ENCODE measurements at regions not wholly inside any gene's neighbourhood (a gene's known extent, or its start where the extent isn't known, plus 50 kb on each side); places are given as distances from the start of the nearest gene placed in this dataset.
"Not testable (repeated sequence)": the region's sequence is repeated elsewhere in the genome, so short reads cannot be mapped to it uniquely, and the experiment has no call there.

DNA sequence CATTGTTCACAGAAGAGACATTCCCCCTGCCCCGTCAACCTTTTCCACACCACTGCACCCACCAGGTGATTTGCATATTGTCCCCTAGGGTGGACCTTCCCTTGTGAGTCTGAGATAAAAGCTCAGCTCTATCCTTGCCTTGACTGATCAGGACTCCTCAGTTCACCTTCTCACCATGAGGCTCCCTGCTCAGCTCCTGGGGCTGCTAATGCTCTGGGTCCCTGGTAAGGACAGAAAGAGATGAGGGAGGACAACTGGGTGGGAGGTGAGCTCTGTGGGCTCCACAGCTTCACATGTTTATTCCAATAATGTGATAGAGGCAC lies 1160.1 kb downstream of the RPIA start:
- no TSS peak for BruUV-seq (replicated peaks)
- intact Hi-C loops (cut with micrococcal nuclease; ENCODE audit: unreplicated experiment) = no loop called here
- H3K4me1 ChIP-seq (ENCODE audit: insufficient read depth, low read length, poor library complexity, severe bottlenecking) = peaks cover 9% of the 10 kb centered on the region
- no peaks in the 10 kb centered on the region for H3K9me3 ChIP-seq (ENCODE audit: low read length)
- H3K27ac ChIP-seq (ENCODE audit: low read depth, low read length, poor library complexity, severe bottlenecking) = no peak overlapping the region
- no peaks in the 10 kb centered on the region for H4K20me1 ChIP-seq (ENCODE audit: insufficient read depth, low read length)
- peak; percentile 37 for DNase-seq (ENCODE audit: low spot score)
- H2AFZ ChIP-seq (ENCODE audit: low read length) = no peak overlapping the region
- TF ChIP-seq, protein P1, sequence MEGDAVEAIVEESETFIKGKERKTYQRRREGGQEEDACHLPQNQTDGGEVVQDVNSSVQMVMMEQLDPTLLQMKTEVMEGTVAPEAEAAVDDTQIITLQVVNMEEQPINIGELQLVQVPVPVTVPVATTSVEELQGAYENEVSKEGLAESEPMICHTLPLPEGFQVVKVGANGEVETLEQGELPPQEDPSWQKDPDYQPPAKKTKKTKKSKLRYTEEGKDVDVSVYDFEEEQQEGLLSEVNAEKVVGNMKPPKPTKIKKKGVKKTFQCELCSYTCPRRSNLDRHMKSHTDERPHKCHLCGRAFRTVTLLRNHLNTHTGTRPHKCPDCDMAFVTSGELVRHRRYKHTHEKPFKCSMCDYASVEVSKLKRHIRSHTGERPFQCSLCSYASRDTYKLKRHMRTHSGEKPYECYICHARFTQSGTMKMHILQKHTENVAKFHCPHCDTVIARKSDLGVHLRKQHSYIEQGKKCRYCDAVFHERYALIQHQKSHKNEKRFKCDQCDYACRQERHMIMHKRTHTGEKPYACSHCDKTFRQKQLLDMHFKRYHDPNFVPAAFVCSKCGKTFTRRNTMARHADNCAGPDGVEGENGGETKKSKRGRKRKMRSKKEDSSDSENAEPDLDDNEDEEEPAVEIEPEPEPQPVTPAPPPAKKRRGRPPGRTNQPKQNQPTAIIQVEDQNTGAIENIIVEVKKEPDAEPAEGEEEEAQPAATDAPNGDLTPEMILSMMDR (conservative IDR thresholded peaks at IDR 0.05; ENCODE audit: low read length) = no peak
- no peak for TF ChIP-seq EZH2phosphoT487 (IDR thresholded peaks at IDR 0.05; ENCODE audit: borderline replicate concordance, low read depth, low read length)
- ChIA-PET CTCF (ENCODE audit: unreplicated experiment) (no interaction called here), POLR2A (no interaction called here)
- H3K4me3 ChIP-seq (ENCODE audit: low read depth, low read length, poor library complexity, severe bottlenecking) = no peak overlapping the region
- no peaks in the 10 kb centered on the region for H3K79me2 ChIP-seq (ENCODE audit: insufficient read depth, low read depth, low read length)
- H3K9me2 ChIP-seq (ENCODE audit: insufficient read depth, low read length) = no peaks in the 10 kb centered on the region
- no peaks in the 10 kb centered on the region for H3K36me3 ChIP-seq (ENCODE audit: insufficient read depth, low read length)
- H3K4me2 ChIP-seq (ENCODE audit: low read length) = peak overlapping the region; percentile 40

DNA sequence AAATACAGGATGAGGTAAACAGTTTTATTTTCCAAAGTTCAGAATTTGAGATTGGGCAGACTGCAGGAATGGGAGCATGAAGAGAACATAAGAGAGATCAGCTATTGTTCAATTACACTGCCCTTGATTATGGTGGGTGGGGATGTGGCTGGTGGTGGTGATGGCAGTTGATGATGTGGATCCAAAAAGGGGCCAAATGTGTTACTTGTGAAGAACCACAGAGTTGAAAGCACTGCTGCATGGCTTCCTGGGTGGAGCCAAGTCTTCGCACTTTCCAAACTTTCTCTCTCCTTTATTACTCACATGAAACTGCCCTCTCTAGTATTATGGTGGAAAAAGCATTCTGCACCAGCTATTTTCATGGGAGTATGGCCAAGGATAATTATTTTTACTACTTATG lies 1162.0 kb downstream of the RPIA start:
- H4K20me1 ChIP-seq (ENCODE audit: insufficient read depth, low read length); BruUV-seq (replicated peaks): not testable (repeated sequence)

DNA sequence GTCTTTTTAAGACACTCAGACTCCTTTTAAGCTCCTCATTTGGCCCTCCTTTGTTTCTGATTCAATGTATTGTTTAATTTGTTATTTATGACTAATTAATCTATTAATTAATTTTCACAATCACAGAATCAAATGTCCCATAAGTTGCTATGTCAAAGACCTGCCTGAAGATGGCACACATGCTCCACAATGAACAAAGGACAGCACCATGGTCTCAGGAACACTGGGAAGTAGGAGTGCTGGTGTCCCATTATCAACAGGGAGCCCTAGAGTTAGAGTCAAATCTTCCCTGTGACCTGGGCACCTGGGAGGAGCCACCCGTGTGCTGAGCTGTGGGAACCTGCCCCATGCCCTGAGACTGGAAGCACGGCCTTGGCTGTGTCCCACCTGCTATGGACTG lies 1164.3 kb downstream of the RPIA start:
- H3K4me1 ChIP-seq (ENCODE audit: insufficient read depth, low read length, poor library complexity, severe bottlenecking); H3K27ac ChIP-seq (ENCODE audit: low read depth, low read length, poor library complexity, severe bottlenecking); H2AFZ ChIP-seq (ENCODE audit: low read length); H3K4me2 ChIP-seq (ENCODE audit: low read length); H4K20me1 ChIP-seq (ENCODE audit: insufficient read depth, low read length); H3K4me3 ChIP-seq (ENCODE audit: low read depth, low read length, poor library complexity, severe bottlenecking); BruUV-seq (replicated peaks); H3K9me2 ChIP-seq (ENCODE audit: insufficient read depth, low read length); CTCF ChIA-PET (ENCODE audit: unreplicated experiment); H3K36me3 ChIP-seq (ENCODE audit: insufficient read depth, low read length); POLR2A ChIA-PET; intact Hi-C loops (cut with micrococcal nuclease; ENCODE audit: unreplicated experiment); H3K9me3 ChIP-seq (ENCODE audit: low read length); H3K79me2 ChIP-seq (ENCODE audit: insufficient read depth, low read depth, low read length): not testable (repeated sequence)
- TF ChIP-seq, protein P1 (conservative IDR thresholded peaks at IDR 0.05; ENCODE audit: low read length) = peak; percentile 41; the same call in 1 of the 2 replicates
- peak; percentile 24 for DNase-seq (ENCODE audit: low spot score)

More for the DNA sequence above, 1162.0 kb downstream of the RPIA start:
- CTCF ChIA-PET (ENCODE audit: unreplicated experiment); H2AFZ ChIP-seq (ENCODE audit: low read length); H3K36me3 ChIP-seq (ENCODE audit: insufficient read depth, low read length); H3K4me3 ChIP-seq (ENCODE audit: low read depth, low read length, poor library complexity, severe bottlenecking); H3K9me2 ChIP-seq (ENCODE audit: insufficient read depth, low read length); DNase-seq (ENCODE audit: low spot score); H3K27ac ChIP-seq (ENCODE audit: low read depth, low read length, poor library complexity, severe bottlenecking); POLR2A ChIA-PET; intact Hi-C loops (cut with micrococcal nuclease; ENCODE audit: unreplicated experiment); H3K79me2 ChIP-seq (ENCODE audit: insufficient read depth, low read depth, low read length); H3K4me2 ChIP-seq (ENCODE audit: low read length); H3K4me1 ChIP-seq (ENCODE audit: insufficient read depth, low read length, poor library complexity, severe bottlenecking); H3K9me3 ChIP-seq (ENCODE audit: low read length): not testable (repeated sequence)

DNA sequence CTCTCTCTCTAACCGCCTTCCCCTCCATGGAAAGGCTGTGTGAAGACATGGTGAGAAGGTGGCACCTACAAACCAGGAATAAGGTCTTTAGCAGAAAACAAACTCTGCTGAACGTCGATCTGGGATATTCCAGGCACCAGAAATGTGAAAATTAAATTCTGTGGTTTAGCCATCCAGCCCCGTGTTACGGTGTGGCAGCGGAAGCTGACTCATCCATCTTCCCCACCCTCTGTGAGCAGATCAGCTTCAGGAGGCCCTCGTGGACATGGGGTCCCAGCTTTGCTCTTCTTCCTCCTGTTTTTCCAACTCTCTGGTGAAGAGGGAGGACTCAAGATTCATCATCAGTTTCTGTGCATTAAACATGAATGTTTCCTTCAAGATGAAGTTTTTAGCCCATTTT lies 1164.8 kb downstream of the RPIA start:
- BruUV-seq (replicated peaks); H3K36me3 ChIP-seq (ENCODE audit: insufficient read depth, low read length); H3K4me2 ChIP-seq (ENCODE audit: low read length); intact Hi-C loops (cut with micrococcal nuclease; ENCODE audit: unreplicated experiment); H2AFZ ChIP-seq (ENCODE audit: low read length); H3K9me3 ChIP-seq (ENCODE audit: low read length); DNase-seq (ENCODE audit: low spot score); H3K27ac ChIP-seq (ENCODE audit: low read depth, low read length, poor library complexity, severe bottlenecking); H3K9me2 ChIP-seq (ENCODE audit: insufficient read depth, low read length); H4K20me1 ChIP-seq (ENCODE audit: insufficient read depth, low read length); H3K4me1 ChIP-seq (ENCODE audit: insufficient read depth, low read length, poor library complexity, severe bottlenecking); H3K4me3 ChIP-seq (ENCODE audit: low read depth, low read length, poor library complexity, severe bottlenecking); POLR2A ChIA-PET; H3K79me2 ChIP-seq (ENCODE audit: insufficient read depth, low read depth, low read length); CTCF ChIA-PET (ENCODE audit: unreplicated experiment): not testable (repeated sequence)

DNA sequence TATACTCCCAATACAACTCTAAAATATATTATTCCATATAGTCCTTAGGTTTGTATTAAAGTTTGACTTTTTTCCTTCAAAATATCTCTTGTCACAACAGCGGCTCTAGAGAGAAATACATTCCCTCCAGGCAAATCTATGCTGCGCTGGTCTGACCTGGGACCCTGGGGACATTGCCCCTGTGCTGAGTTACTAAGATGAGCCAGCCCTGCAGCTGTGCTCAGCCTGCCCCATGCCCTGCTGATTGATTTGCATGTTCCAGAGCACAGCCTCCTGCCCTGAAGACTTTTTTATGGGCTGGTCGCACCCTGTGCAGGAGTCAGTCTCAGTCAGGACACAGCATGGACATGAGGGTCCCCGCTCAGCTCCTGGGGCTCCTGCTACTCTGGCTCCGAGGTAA lies 1170.7 kb downstream of the RPIA start:
- H3K4me3 ChIP-seq (ENCODE audit: low read depth, low read length, poor library complexity, severe bottlenecking); intact Hi-C loops (cut with micrococcal nuclease; ENCODE audit: unreplicated experiment): not testable (repeated sequence)

More for the DNA sequence above, 1170.7 kb downstream of the RPIA start:
- H3K9me3 ChIP-seq (ENCODE audit: low read length); BruUV-seq (replicated peaks); H4K20me1 ChIP-seq (ENCODE audit: insufficient read depth, low read length); H3K27ac ChIP-seq (ENCODE audit: low read depth, low read length, poor library complexity, severe bottlenecking); H3K79me2 ChIP-seq (ENCODE audit: insufficient read depth, low read depth, low read length); H2AFZ ChIP-seq (ENCODE audit: low read length); POLR2A ChIA-PET; CTCF ChIA-PET (ENCODE audit: unreplicated experiment); DNase-seq (ENCODE audit: low spot score); H3K4me1 ChIP-seq (ENCODE audit: insufficient read depth, low read length, poor library complexity, severe bottlenecking); H3K4me2 ChIP-seq (ENCODE audit: low read length); H3K9me2 ChIP-seq (ENCODE audit: insufficient read depth, low read length); H3K36me3 ChIP-seq (ENCODE audit: insufficient read depth, low read length): not testable (repeated sequence)
